NCI-H1417 (cell line): ENCODE measurements at regions not wholly inside any gene's neighbourhood (a gene's known extent, or its start where the extent isn't known, plus 50 kb on each side); places are given as distances from the start of the nearest gene placed in this dataset.

Source experiments
- DNase-seq, 3 experiments: peaks; one replicate each; lab custom pipeline; 2025; lab: John Stamatoyannopoulos, UW

- DNase-seq, result no peak
Observed at GRCh38 chr7:41096917-41097316, 606.0 kb downstream of the INHBA start.

GRCh38 chr7:41093141-41093540 is 609.7 kb downstream of the INHBA start:
- DNase-seq, result no peak

DNA sequence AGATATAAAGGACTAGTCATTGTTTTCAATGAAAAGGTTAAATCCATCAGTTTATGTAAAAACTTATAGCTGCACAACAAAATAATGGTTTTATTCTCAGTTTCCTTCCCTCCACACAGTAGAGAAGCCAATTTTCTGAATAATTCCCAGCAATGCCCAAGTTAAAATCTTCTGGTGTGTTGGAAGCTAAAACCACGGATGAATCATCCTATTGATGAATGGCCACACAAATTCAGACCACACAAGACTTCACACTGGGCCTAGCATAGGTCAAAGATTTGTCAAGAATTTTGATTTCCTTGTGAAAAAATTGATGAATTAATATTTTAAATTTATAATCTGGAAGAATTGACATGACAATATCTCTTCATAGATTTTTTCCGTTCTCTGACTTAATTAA is 617.6 kb downstream of the INHBA start:
- DNase-seq, result no peak

DNA sequence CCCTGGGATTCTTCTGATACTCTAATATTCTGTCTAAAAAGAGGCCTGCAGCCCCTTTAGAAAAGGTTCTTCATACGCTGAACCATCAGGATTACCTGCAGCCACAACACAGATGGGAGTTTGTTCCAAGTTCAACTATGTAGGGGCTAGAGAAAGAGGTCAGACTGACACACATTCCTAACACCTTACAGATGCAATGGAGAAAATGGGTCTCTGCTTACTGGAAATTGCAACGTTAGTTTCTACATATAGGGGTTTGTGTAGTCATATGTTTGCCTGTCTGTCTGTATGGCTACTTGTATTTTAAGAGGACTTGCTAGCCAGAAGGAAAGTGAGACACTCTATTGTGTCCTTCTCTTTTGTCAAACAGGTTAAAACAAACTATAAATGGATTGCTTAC is 618.5 kb downstream of the INHBA start:
- DNase-seq, result no peak

- no peak for DNase-seq
Observed at GRCh38 chr7:41069635-41070034, 633.3 kb downstream of the INHBA start.

DNA sequence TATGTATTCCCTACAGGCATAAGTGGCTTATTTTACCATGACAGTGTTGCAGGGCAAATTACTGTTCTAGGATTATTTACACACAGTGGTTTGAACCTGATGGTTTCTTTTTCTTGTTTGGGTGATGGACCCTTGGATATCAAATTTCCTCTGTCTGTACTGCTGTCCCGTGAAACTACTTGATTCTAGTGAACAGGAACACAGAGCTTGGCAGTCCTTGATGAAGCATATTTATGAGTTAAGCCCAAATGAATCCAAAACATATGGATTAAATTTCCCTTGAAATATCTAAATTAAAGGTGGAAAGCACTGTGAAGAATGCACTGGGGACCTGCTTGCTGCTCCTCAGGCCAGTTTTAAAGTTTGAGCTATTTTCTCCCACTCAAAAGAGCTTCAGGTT is 635.3 kb downstream of the INHBA start:
- no peak for DNase-seq

GRCh38 chr7:41065663-41066062 is 637.2 kb downstream of the INHBA start:
- no peak for DNase-seq

DNA sequence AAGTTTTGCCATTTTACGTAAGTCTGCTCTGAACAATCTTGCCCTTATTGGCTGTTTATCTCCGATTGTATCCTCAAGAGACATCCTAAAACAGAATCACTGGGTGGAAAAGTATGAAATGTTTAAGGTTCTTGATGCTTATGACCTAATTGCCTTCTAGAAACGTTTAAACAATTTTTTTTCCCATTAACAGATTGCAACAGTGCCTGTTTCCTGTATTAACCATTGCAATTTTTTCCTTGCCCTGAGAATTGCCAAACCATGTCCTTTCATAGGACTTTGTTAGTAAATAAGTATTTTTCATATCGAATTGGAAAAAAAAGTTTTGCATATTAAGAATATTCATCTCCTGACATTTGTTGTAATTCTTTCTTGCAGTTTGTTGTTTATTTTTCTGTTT is 639.8 kb downstream of the INHBA start:
- no peak for DNase-seq

DNA sequence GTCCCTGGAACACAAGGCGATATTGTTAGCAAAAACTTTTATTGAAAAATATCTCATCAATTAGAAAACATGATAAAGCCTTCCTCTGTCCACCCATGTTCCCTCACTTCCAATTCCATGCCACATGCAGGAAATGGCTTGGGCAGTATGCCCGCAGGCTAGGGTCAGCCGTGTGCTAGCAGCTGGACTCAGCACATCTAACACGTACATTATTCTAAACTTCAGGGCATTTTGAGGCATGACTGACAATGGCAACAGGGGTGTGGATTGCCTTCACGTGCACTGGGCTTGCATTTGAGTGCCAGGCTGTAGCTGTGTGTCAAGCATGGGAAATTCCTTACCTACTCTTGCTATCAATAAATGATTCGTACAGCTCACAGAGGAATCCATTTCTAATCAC is 642.1 kb downstream of the INHBA start:
- DNase-seq, result no peak

GRCh38 chr7:41059796-41060195 is 643.1 kb downstream of the INHBA start:
- DNase-seq, result no peak

- DNase-seq, result peak in 1 of 3 experiments; percentile 23
Observed at GRCh38 chr7:41058986-41059741, 643.7 kb downstream of the INHBA start.

- peak in 1 of 3 experiments; percentile 10 for DNase-seq
Observed at GRCh38 chr7:41054960-41055661, 647.8 kb downstream of the INHBA start.

GRCh38 chr7:41053820-41054219 is 649.1 kb downstream of the INHBA start:
- no peak for DNase-seq

GRCh38 chr7:41052736-41053135 is 650.2 kb downstream of the INHBA start:
- DNase-seq, result no peak

DNA sequence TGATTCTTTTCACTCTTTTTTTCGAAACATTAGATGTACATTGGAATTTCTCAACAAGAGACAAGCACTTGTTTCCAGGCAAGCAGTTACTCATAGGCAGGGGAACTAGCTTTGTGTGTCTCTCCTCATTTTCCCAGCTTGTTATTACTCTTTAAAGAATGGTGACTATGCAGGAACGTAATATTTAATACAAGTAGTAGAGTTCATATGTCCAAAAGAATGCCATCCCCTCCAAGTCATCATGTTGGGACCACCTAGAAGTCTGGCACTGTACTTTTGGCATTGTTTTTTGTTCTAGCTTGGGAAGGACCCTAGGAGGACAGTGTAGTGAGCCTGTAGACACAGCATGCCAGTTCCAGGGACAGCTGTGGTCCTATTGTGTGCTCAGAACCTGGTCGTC is 650.7 kb downstream of the INHBA start:
- DNase-seq, result no peak

DNA sequence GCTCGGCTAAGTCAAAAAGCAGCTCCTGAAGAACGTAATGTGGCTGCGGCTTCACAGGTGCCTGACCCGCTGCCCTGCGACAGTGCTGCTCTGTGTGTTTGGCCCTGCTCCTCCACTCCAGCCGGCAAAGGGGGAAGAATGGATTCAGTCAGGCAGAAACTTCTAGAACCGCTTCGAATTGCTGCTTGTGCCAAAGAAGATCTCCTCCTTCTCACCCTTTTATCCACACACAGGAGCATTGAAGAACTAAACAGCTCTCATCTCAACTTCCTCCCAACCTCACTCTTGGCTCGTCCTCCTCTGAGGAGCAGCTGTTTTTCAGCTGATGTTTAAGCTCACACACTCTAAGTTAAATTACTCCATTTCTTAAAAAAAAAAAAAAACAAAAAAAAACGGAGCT is 651.4 kb downstream of the INHBA start:
- no peak for DNase-seq

GRCh38 chr7:41051062-41051461 is 651.8 kb downstream of the INHBA start:
- no peak for DNase-seq

- DNase-seq, result no peak
Observed at GRCh38 chr7:41048771-41049170, 654.1 kb downstream of the INHBA start.

DNA sequence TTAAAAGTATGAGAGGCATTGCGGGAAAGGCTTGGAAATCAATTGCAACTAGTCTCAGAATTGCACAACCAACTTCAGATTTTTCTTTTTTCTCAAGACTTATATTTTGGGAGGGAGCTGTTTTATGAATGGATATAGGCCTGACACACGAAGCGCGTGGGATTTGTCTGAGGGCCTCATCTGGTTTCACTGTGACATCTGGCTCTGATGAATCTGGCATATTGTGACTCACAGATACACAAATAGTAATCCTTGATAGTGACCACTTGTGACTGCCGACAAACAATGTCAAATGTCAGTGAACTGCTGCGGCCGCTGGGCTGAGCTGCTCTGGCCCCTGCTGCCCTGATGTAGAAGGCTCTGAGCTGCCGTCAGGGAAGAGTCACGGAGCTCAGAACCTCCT is 655.1 kb downstream of the INHBA start:
- DNase-seq, result no peak

DNA sequence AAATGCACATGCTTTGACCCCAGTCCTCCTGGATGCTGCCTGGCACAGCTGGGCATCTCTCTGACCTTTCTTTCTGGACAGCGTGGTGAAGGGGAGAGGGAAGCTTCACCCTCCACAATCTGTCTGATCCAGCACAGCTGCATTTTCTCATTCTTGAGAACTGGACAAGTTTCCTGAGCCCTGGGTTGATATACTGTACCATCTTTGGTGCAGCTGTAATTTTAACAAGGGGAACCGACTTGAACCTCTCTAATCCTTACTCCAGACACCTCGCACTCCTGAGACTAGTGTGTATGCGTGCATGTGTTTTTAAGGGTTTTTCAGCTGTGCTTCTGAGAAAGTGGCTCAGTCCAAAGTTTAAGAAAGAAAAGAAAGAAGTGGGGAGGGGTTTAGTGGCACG is 655.7 kb downstream of the INHBA start:
- DNase-seq, result no peak

DNA sequence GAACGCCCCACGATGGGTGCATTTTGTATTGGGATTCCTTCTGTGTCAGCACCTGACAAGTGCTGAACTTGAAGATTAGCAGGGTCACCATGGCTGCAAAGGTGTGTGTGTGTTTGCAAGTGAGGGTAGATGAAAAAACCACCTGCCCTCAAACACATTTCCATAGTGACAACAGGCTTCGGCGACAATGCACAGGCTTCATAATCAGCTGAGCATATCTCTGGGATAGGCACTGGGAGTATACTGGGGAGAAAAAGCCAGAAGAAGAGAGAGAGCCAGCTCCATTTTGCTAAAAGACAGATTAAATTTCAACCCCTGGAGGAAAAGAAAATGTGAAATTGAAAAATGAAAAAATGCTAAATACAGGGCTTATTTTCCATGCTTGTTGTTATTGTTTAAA is 656.1 kb downstream of the INHBA start:
- no peak for DNase-seq

DNA sequence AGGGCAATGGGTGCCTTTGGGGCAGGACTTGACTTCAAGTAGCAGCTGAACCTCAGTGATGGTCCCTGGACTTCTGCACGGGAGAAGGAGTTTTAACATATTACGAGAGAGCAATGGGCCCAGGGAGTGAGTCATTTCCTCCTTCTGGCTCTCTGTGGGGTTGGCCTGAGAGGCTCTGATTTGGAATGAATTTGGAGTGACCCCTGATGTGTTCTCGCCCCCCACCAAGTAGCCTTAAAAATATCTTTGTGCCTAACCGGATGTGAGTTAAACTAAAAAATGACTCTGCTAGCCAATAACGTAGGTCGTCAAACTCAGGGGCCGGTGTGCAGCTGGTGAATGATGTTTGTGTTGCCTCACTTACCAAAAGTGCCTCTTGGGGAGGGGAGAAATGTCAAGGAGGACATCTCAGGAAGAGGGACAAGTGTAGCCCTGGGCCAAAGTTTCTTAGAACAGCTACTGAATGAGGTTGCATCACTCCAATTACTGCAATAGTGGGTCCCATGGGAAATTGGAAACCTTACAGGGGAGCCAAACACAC is 656.6 kb downstream of the INHBA start:
- no peak for DNase-seq

- peak in 1 of 3 experiments; percentile 21 for DNase-seq
Observed at GRCh38 chr7:41045556-41046123, 657.2 kb downstream of the INHBA start.
